ENCODE measurements at regions not wholly inside any gene's neighbourhood (a gene's known extent, or its start where the extent isn't known, plus 50 kb on each side); places are given as distances from the start of the nearest gene placed in this dataset.

GRCh38 chr11:128190312-128190711, 397.0 kb downstream of the ETS1 start:
- no peak for DNase-seq (ENCODE audit: low spot score)

- DNase-seq (ENCODE audit: low spot score), result no peak
Observed at GRCh38 chr11:128189823-128190222, 397.5 kb downstream of the ETS1 start.

GRCh38 chr11:128188346-128189004, 398.9 kb downstream of the ETS1 start:
- peak; percentile 18 for DNase-seq (ENCODE audit: low spot score)

GRCh38 chr11:128187835-128188234, 399.5 kb downstream of the ETS1 start:
- DNase-seq (ENCODE audit: low spot score), result no peak

- DNase-seq (ENCODE audit: low spot score), result no peak
Observed at GRCh38 chr11:128187377-128187776, 400.0 kb downstream of the ETS1 start.

GRCh38 chr11:128184981-128185380, 402.4 kb downstream of the ETS1 start:
- no peak for DNase-seq (ENCODE audit: low spot score)

GRCh38 chr11:128182844-128183243, 404.5 kb downstream of the ETS1 start:
- no peak for DNase-seq (ENCODE audit: low spot score)

GRCh38 chr11:128181984-128182383, 405.4 kb downstream of the ETS1 start:
- DNase-seq (ENCODE audit: low spot score), result no peak

- DNase-seq (ENCODE audit: low spot score), result no peak
Observed at GRCh38 chr11:128181088-128181480, 406.3 kb downstream of the ETS1 start.

GRCh38 chr11:128180441-128181087, 406.8 kb downstream of the ETS1 start:
- peak; percentile 47 for DNase-seq (ENCODE audit: low spot score)

GRCh38 chr11:128179512-128179911, 407.8 kb downstream of the ETS1 start:
- no peak for DNase-seq (ENCODE audit: low spot score)

- no peak for DNase-seq (ENCODE audit: low spot score)
Observed at GRCh38 chr11:128179039-128179438, 408.3 kb downstream of the ETS1 start.

GRCh38 chr11:128174465-128175291, 412.7 kb downstream of the ETS1 start:
- peak; percentile 9 for DNase-seq (ENCODE audit: low spot score)

GRCh38 chr11:128172046-128172878, 415.1 kb downstream of the ETS1 start:
- DNase-seq (ENCODE audit: low spot score), result peak; percentile 72

- no peak for DNase-seq (ENCODE audit: low spot score)
Observed at GRCh38 chr11:128171506-128171905, 415.9 kb downstream of the ETS1 start.

- DNase-seq (ENCODE audit: low spot score), result no peak
Observed at GRCh38 chr11:128165572-128165971, 421.8 kb downstream of the ETS1 start.

GRCh38 chr11:128164080-128164741, 423.1 kb downstream of the ETS1 start:
- no peak for DNase-seq (ENCODE audit: low spot score)

- no peak for DNase-seq (ENCODE audit: low spot score)
Observed at GRCh38 chr11:128161994-128162393, 425.4 kb downstream of the ETS1 start.

- no peak for DNase-seq (ENCODE audit: low spot score)
Observed at GRCh38 chr11:128161436-128161835, 425.9 kb downstream of the ETS1 start.

GRCh38 chr11:128158860-128159259, 428.5 kb downstream of the ETS1 start:
- DNase-seq (ENCODE audit: low spot score), result no peak

All from AG08396 (cell line).